ENCODE measurements at regions not wholly inside any gene's neighbourhood (a gene's known extent, or its start where the extent isn't known, plus 50 kb on each side); places are given as distances from the start of the nearest gene placed in this dataset.
"Not testable (repeated sequence)": the region's sequence is repeated elsewhere in the genome, so short reads cannot be mapped to it uniquely, and the experiment has no call there.

DNA sequence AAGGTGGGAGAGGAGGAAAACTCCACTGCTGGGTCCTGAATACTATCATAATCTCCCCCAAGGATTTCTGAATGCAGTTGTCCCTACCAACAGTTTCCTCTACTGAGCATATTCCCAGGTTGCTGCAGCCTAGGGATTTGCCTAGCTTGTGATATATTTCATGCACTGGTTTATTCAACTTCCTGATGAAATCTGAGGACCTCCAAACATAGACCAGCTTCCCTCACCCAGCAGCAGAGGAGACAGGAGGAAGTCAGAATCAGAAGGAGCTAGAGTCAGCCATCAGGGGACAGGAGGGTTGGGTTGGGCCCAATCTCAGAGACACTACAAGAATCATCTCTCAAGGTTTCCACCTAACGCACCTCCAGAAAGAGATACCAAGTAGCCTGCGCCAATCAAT is 138.4 kb upstream of the TOP1 start:
- H3K36me3 Mint-ChIP-seq (ENCODE audit: low read depth), result no peaks in the 10 kb centered on the region
- H3K4me1 Mint-ChIP-seq (ENCODE audit: low read depth), result peaks cover 45% of the 10 kb centered on the region
- no peak overlapping the region for H3K27ac Mint-ChIP-seq
- no peaks in the 10 kb centered on the region for H3K9me3 Mint-ChIP-seq
- H3K27me3 Mint-ChIP-seq, result peaks cover 3% of the 10 kb centered on the region
- intact Hi-C loops (cut with micrococcal nuclease), result no loop called here
- H3K4me3 Mint-ChIP-seq, result no peak overlapping the region

DNA sequence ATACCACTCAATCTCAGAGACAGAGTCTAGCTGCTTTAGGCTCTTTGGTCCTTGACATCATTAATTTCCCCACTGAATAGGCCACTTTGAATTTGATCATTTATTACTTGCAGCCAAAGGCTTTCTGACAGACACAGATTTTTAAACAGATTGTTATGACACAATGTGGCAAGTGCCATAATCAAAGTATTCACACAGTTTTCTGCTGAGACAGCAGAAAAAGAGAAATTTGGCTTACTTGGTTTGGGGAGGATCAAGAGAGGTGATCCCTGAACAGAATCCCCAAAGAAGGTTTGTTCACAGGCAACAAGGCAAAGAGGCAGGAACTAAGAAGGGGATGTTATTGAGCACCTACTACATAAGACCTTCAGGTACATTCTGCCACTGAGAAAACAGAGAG is 138.0 kb upstream of the TOP1 start:
- intact Hi-C loops (cut with micrococcal nuclease), result no loop called here

DNA sequence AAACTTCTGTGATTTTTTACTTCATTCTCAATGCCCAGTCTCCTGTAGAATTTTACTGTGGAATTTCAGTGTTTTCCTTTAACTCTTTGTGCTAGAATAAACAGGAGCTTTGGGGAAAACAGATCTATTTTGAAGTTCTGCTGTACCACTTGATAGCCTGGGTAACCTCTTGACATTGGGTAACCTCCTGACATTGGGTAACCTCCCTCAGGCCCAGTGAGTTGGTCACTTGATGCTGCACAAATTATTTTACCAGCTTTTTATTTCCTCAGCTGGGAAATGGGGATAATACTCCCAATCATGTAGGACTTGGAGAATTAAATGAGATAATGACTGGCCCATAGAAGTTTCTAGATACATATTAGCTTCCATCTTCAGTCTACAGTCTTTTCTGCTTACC is 137.3 kb upstream of the TOP1 start:
- Mint-ChIP-seq H3K36me3 (ENCODE audit: low read depth) (no peaks in the 10 kb centered on the region), H3K4me3 (no peak overlapping the region), H3K27ac (no peak overlapping the region), H3K4me1 (ENCODE audit: low read depth) (peaks cover 45% of the 10 kb centered on the region), H3K27me3 (peaks cover 3% of the 10 kb centered on the region), H3K9me3 (no peaks in the 10 kb centered on the region)
- intact Hi-C loops (cut with micrococcal nuclease), result no loop called here

More for the DNA sequence above, 138.0 kb upstream of the TOP1 start:
- no peak overlapping the region for H3K4me3 Mint-ChIP-seq
- peaks cover 3% of the 10 kb centered on the region for H3K27me3 Mint-ChIP-seq
- H3K36me3 Mint-ChIP-seq (ENCODE audit: low read depth), result no peaks in the 10 kb centered on the region
- H3K27ac Mint-ChIP-seq, result no peak overlapping the region
- no peaks in the 10 kb centered on the region for H3K9me3 Mint-ChIP-seq
- peaks cover 45% of the 10 kb centered on the region for H3K4me1 Mint-ChIP-seq (ENCODE audit: low read depth)

DNA sequence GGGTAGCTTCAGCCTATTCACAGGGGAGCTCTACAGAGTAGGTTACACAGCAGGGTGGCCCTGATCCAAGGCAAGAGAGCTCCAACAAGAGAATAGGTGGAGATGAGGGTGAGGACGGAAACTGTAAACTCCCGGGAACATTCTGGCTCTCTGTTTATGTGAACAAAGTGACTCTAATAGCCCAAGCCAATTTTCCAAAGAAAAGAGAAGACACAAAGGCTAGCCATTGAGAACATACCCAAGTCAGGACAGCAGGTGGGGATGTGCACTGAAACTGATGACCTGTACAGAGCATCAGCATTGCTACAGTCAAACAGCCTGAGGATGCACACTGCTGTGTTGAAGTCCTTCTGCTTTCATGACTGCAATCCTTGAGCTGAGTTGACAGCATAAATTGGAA is 136.0 kb upstream of the TOP1 start:
- H3K36me3 Mint-ChIP-seq (ENCODE audit: low read depth), result no peaks in the 10 kb centered on the region
- intact Hi-C loops (cut with micrococcal nuclease), result no loop called here
- H3K4me1 Mint-ChIP-seq (ENCODE audit: low read depth), result peaks cover 49% of the 10 kb centered on the region
- H3K9me3 Mint-ChIP-seq, result no peaks in the 10 kb centered on the region
- H3K4me3 Mint-ChIP-seq, result no peak overlapping the region
- no peaks in the 10 kb centered on the region for H3K27me3 Mint-ChIP-seq
- no peak overlapping the region for H3K27ac Mint-ChIP-seq

DNA sequence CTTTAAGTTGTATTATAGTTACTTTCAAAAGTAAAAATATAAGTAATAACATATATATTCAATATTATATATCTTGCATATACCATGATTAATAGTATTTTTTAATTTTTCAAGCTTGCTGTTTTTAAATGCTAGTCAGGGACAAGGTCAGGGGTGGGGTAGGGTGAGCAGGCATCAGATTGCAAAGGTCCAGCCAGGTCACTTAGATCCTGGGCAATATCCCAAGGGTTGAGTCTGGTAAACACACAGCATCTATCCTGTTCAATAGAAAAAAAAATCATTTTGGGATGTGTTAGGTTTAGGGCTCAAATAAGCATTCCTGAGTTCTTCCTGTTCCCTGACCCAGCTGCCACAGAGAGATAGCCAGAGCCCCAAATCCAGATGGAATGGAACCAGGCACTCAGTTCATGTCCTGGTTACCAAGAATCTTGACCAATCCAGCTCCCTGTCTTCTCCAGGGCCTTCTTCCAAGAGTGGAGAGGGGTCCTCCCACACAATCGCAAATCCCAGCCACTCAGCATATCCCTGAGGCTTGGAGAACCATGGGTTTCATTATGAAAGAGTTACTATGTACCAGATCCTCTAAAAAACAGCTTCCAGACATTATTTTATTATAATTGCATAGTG is 134.9 kb upstream of the TOP1 start:
- no peaks in the 10 kb centered on the region for H3K27me3 Mint-ChIP-seq
- H3K27ac Mint-ChIP-seq, result no peak overlapping the region
- no peaks in the 10 kb centered on the region for H3K9me3 Mint-ChIP-seq
- no peaks in the 10 kb centered on the region for H3K36me3 Mint-ChIP-seq (ENCODE audit: low read depth)
- peaks cover 51% of the 10 kb centered on the region for H3K4me1 Mint-ChIP-seq (ENCODE audit: low read depth)
- H3K4me3 Mint-ChIP-seq, result no peak overlapping the region
- intact Hi-C loops (cut with micrococcal nuclease), result no loop called here

DNA sequence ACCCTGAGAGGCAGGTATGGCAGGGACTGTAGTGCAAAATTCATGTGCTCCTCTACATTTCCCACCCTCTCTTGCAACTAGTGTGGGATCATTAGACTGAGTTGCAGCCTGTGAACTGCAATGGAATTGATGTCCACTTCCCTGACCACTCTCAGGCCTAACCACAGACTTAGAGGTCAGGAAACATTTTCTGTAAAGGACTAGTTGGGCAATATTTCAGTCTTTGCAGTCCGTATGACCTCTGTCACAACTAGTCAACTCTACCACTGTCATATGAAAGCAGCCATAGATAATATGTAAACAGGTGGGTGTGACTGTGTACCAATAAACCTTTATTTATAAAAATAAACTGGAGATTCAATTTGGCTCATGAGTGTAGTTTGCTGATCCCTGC is 134.4 kb upstream of the TOP1 start:
- Mint-ChIP-seq H3K27me3 (no peaks in the 10 kb centered on the region), H3K4me1 (ENCODE audit: low read depth) (peaks cover 47% of the 10 kb centered on the region), H3K9me3 (no peaks in the 10 kb centered on the region), H3K27ac (no peak overlapping the region), H3K4me3 (no peak overlapping the region), H3K36me3 (ENCODE audit: low read depth) (no peaks in the 10 kb centered on the region)
- intact Hi-C loops (cut with micrococcal nuclease), result no loop called here

DNA sequence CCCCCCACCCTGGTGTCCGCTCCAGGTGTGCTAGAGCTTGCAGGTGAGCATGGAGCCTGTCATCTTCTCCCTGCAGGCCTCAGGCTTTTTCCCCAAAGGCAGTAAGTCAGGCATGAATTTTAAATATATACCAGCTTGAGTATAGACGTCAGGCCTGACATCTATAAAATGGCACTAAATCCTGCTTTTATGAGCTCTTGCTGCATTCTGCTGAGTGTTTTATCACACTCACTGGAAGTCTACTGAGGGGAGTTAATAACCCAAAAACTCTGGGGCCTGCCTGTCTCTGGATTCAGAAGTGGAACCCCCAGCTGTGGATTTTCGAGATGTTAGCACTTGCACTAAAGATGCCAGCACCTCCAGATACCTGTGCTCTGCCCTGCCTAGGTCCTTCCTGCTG is 133.4 kb upstream of the TOP1 start:
- Mint-ChIP-seq H3K36me3 (ENCODE audit: low read depth) (no peaks in the 10 kb centered on the region), H3K4me3 (no peak overlapping the region), H3K9me3 (no peaks in the 10 kb centered on the region), H3K27me3 (no peaks in the 10 kb centered on the region), H3K4me1 (ENCODE audit: low read depth) (peaks cover 38% of the 10 kb centered on the region), H3K27ac (no peak overlapping the region)
- intact Hi-C loops (cut with micrococcal nuclease), result no loop called here

DNA sequence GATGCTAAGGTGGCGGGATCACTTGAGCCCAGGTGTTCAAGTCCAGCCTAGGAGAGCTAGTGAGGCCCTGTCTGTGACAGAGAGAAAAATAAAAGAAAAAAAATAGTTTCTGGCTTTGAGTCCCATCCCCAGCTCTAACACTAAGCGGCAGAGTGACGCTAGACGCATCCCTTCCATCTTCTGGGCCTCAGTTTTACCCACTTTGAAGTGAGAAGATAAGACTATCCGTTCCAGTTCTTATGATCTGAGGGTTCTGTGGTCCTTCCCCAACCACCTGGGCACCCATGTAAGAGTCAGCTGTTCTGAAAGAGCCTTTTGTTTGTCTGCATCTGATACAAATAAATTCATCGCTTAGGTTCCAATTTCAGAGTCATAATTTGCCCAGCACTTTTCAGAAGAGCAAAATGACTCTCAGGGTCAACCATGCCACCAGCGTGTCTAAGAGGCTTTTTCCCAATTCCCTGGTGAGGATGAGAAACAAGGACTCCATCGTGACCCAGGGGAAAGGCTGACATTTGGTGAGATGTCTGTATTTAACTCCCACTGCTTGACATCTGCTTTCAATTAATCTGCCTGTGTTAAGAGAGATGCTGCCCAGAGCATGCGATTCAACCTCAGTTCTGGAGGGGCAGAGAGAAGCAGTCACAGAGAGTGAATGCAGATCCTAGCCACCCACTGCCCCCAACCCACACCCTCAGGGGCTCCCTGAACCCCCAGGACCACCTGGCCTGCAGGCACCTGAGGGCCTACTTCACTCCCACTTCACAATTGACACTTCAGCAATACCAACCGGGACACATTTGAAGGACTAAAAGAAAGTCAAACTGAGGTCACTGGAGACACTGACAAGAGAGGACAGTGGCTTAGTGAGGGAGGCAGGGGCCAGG is 131.6 kb upstream of the TOP1 start:
- Mint-ChIP-seq H3K27me3 (no peaks in the 10 kb centered on the region), H3K9me3 (no peaks in the 10 kb centered on the region), H3K4me3 (no peak overlapping the region), H3K36me3 (ENCODE audit: low read depth) (no peaks in the 10 kb centered on the region), H3K27ac (no peak overlapping the region), H3K4me1 (ENCODE audit: low read depth) (peaks cover 31% of the 10 kb centered on the region)
- intact Hi-C loops (cut with micrococcal nuclease), result no loop called here

DNA sequence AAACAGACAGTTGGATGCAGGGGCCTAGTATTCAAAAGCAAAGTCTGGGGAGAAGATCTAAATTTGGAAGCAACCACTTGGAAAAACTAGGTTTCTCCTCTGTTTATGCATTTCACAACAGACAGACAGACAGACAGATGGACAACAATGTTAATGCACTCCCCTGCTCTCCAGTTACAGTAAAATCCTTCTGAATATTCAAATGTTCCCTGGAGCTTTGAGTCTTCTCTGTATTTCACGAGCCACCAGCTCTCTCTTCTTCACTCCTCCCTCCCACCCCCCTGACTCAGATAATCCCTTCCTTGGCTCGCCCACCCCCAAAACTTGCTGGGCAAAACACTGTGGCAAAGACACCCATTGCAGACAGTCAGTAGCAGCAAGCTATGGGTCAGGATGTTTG is 129.3 kb upstream of the TOP1 start:
- H3K36me3 Mint-ChIP-seq (ENCODE audit: low read depth), result no peaks in the 10 kb centered on the region
- H3K4me1 Mint-ChIP-seq (ENCODE audit: low read depth), result peaks cover 20% of the 10 kb centered on the region
- intact Hi-C loops (cut with micrococcal nuclease), result no loop called here
- H3K4me3 Mint-ChIP-seq, result no peak overlapping the region
- no peaks in the 10 kb centered on the region for H3K27me3 Mint-ChIP-seq
- H3K9me3 Mint-ChIP-seq, result no peaks in the 10 kb centered on the region
- no peak overlapping the region for H3K27ac Mint-ChIP-seq

DNA sequence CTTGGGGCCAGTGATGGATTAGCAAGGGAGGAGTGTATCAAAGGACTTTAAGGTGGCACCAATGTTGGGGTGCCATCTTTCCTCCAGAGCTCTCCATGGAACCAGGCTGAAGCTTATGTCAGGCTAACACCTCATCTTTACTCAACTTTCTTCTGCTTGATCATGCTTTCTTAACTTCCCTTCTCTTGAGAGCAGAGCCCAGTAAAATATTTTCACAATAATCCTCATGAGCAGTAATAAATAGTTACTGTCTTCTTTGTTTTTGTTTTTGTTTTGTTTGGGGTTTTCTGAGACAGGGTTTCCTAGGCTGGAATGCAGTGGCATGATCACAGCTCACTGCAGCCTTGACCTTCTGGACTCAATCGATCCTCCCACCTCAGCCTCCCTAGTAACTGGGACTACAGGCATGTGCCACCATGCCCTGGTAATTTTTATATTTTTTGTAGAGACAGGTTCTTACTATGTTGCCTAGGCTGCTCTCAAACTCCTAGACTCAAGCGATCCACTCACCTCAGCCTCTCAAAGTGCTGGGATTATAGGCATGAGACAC is 127.9 kb upstream of the TOP1 start:
- intact Hi-C loops (cut with micrococcal nuclease), result no loop called here
- no peak overlapping the region for H3K4me3 Mint-ChIP-seq
- H3K27me3 Mint-ChIP-seq, result no peaks in the 10 kb centered on the region

DNA sequence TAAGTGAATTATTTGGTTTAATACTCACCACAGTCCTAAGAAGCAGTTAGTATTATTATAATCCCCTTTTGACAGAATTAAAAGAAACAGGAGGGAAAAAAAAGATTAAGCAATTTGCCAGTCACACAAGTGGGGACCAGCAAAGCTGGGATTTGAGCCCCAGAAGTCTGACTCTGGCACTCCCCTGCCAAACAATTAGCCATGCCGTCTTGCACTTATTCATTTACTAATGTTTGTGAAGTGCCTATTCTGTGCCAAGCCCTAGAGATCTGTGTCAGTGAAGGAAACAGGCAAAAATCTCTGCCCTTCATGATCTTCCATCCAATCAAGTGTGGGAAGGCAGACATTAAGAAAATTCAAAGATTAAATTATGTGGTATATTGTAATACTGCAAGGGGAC is 126.0 kb upstream of the TOP1 start:
- intact Hi-C loops (cut with micrococcal nuclease), result no loop called here
- Mint-ChIP-seq H3K9me3 (peaks cover 13% of the 10 kb centered on the region), H3K36me3 (ENCODE audit: low read depth) (no peaks in the 10 kb centered on the region), H3K4me3 (no peak overlapping the region), H3K4me1 (ENCODE audit: low read depth) (peaks cover 11% of the 10 kb centered on the region), H3K27me3 (no peaks in the 10 kb centered on the region), H3K27ac (no peak overlapping the region)

More for the DNA sequence above, 127.9 kb upstream of the TOP1 start:
- Mint-ChIP-seq H3K9me3 (peaks cover 4% of the 10 kb centered on the region), H3K4me1 (ENCODE audit: low read depth) (peaks cover 15% of the 10 kb centered on the region), H3K27ac (no peak overlapping the region), H3K36me3 (ENCODE audit: low read depth) (no peaks in the 10 kb centered on the region)

DNA sequence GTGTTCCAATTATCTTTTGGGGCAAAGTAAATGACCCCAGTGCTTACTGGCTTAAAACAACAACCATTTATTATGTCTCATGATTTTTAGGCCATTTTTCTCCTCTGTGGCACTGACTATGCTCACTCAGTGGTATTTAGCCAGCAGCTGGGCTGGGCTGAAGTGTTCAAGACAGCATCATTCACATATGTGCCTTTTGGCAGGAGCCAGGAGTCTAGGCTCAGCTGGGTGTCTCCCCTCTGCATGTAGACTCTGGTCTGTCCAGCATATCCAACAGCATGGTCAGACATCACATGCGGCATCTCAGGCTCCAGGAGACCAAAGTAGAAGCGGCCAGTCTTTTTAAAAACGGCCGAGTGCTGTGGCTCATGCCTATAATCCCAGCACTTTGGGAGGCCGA is 120.3 kb upstream of the TOP1 start:
- Mint-ChIP-seq H3K27me3 (no peaks in the 10 kb centered on the region), H3K4me1 (ENCODE audit: low read depth) (no peaks in the 10 kb centered on the region), H3K9me3 (peaks cover 22% of the 10 kb centered on the region), H3K4me3 (no peak overlapping the region), H3K27ac (no peak overlapping the region), H3K36me3 (ENCODE audit: low read depth) (no peaks in the 10 kb centered on the region)
- intact Hi-C loops (cut with micrococcal nuclease), result no loop called here

DNA sequence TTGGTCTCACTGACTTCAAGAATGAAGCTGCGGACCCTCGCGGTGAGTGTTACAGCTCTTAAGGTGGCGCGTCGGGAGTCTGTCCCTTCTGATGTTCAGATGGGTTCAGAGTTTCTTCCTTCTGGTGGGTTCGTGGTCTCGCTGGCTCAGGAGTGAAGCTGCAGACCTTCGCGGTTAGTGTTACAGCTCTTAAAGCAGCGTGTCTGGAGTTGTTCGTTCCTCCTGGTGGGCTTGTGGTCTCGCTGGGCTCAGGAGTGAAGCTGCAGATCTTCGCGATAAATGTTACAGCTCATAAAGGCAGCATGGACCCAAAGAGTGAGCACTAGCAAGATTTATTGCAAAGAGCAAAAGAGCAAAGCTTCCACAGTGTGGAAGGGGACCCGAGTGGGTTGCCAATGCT is 119.1 kb upstream of the TOP1 start:
- H3K36me3 Mint-ChIP-seq (ENCODE audit: low read depth); H3K27ac Mint-ChIP-seq; H3K4me1 Mint-ChIP-seq (ENCODE audit: low read depth); H3K27me3 Mint-ChIP-seq; H3K4me3 Mint-ChIP-seq; intact Hi-C loops (cut with micrococcal nuclease): not testable (repeated sequence)
- H3K9me3 Mint-ChIP-seq, result peaks cover 22% of the 10 kb centered on the region

DNA sequence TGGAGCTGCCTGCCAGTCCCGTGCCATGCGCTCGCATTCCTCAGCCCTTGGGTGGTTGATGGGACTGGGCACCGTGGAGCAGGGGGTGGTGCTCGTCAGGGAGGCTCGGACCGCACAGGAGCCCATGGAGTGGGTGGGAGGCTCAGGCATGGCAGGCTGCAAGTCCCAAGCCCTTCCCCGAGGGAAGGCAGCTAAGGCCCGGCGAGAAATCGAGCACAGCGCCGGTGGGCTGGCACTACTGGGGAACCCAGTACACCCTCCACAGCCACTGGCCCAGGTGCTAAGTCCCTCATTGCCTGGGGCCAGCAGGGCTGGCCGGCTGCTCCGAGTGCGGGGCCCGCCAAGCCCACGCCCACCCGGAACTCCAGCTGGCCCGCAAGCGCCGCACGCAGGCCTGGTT is 118.2 kb upstream of the TOP1 start:
- H3K27ac Mint-ChIP-seq; H3K4me3 Mint-ChIP-seq; H3K36me3 Mint-ChIP-seq (ENCODE audit: low read depth); H3K27me3 Mint-ChIP-seq; intact Hi-C loops (cut with micrococcal nuclease); H3K4me1 Mint-ChIP-seq (ENCODE audit: low read depth): not testable (repeated sequence)
- H3K9me3 Mint-ChIP-seq, result peaks cover 21% of the 10 kb centered on the region

All from dendritic cell treated with granulocyte-macrophage colony-stimulating factor and Interleukin-4, amounts not matched to agents 40 ng/mL and 50 ng/mL, for 4 days (primary cell).